Progenitor cell of endocrine pancreas (in vitro differentiated cells): ENCODE measurements at regions not wholly inside any gene's neighbourhood (a gene's known extent, or its start where the extent isn't known, plus 50 kb on each side); places are given as distances from the start of the nearest gene placed in this dataset.

Experiments
- DNase-seq: peaks from one replicate; pipeline ENCODE4 v3.0.0; 2021; ENCODE audit warnings: low spot score; ENCODE audit not compliant: unreplicated experiment
- H3K27ac Mint-ChIP-seq: 2 replicates; pipeline ENCODE4 v1.8.0; 2021; ENCODE audit warnings: mild to moderate bottlenecking, moderate library complexity, mixed read lengths
- H3K27me3 Mint-ChIP-seq: 2 replicates; pipeline ENCODE4 v1.8.0; 2021; ENCODE audit warnings: mixed read lengths
- H3K36me3 Mint-ChIP-seq: 2 replicates; pipeline ENCODE4 v1.8.0; 2022; ENCODE audit warnings: mixed read lengths; ENCODE audit not compliant: insufficient read depth
- H3K4me1 Mint-ChIP-seq: 2 replicates; pipeline ENCODE4 v1.8.0; 2021; ENCODE audit warnings: low read depth, mixed read lengths
- H3K4me3 Mint-ChIP-seq: 2 replicates; pipeline ENCODE4 v1.8.0; 2021; ENCODE audit warnings: low read depth, mild to moderate bottlenecking, moderate library complexity, mixed read lengths
- H3K9me3 Mint-ChIP-seq: 2 replicates; pipeline ENCODE4 v1.8.0; 2021; ENCODE audit warnings: low read depth, mixed read lengths
- TF ChIP-seq, protein P1 (sequence below): fragments of 200-600 bp; sonication (generic); IDR thresholded peaks from one replicate; pipeline ENCODE4 v1.5.0; 2021; ENCODE audit warnings: antibody characterized with exemption, mild to moderate bottlenecking; ENCODE audit not compliant: unreplicated experiment

DNA sequence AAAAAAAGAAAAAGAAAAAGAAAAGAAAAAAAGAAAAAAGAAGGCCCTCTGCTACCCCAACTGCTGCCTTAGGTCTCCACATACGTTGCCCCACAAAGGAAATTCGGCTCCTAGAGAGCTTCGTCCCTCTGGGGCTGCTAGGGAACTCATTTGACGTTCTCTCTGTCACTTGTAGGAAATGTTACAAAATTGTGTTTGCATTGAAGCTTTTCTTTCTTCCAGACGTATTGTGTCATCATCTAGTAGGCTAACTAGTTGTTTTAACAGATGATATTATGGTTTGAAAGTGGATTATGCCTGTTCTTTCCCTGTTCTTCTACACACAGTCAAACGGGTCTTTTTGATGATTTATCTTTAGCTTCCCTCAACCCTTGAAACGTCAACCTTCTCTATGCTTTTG, 125.3 kb downstream of the BDH1 start:
- H3K27ac Mint-ChIP-seq: no peak overlapping the region
- TF ChIP-seq, protein P1, sequence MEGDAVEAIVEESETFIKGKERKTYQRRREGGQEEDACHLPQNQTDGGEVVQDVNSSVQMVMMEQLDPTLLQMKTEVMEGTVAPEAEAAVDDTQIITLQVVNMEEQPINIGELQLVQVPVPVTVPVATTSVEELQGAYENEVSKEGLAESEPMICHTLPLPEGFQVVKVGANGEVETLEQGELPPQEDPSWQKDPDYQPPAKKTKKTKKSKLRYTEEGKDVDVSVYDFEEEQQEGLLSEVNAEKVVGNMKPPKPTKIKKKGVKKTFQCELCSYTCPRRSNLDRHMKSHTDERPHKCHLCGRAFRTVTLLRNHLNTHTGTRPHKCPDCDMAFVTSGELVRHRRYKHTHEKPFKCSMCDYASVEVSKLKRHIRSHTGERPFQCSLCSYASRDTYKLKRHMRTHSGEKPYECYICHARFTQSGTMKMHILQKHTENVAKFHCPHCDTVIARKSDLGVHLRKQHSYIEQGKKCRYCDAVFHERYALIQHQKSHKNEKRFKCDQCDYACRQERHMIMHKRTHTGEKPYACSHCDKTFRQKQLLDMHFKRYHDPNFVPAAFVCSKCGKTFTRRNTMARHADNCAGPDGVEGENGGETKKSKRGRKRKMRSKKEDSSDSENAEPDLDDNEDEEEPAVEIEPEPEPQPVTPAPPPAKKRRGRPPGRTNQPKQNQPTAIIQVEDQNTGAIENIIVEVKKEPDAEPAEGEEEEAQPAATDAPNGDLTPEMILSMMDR: no peak
- H3K4me1 Mint-ChIP-seq: peaks cover 9% of the 10 kb centered on the region
- no peak for DNase-seq
- no peak overlapping the region for H3K4me3 Mint-ChIP-seq
- H3K36me3 Mint-ChIP-seq: no peaks in the 10 kb centered on the region
- peaks cover 7% of the 10 kb centered on the region for H3K9me3 Mint-ChIP-seq
- peaks cover 59% of the 10 kb centered on the region for H3K27me3 Mint-ChIP-seq

DNA sequence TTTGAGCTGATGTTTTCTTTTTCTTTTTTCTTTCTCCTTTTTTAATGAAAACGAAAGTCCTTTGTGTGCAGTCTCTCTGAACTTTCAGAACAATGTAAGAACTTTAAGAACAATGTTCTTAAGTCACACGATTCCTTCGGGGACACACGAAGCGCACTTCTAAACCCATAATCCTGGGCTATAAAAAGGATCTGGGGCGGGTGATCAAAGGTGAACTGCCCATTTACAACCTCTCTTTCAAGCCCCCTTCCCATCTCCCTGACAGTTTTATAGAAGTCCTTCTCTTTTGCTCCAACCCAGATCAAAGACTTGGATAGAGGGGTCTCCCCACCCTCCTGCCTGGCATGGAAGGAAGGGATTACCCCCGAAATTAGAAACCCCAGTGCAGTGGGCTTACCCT, 126.8 kb downstream of the BDH1 start:
- Mint-ChIP-seq H3K27ac (no peak overlapping the region), H3K9me3 (peaks cover 5% of the 10 kb centered on the region), H3K4me3 (no peak overlapping the region), H3K4me1 (peaks cover 9% of the 10 kb centered on the region), H3K36me3 (no peaks in the 10 kb centered on the region), H3K27me3 (peaks cover 58% of the 10 kb centered on the region)
- TF ChIP-seq, protein P1: no peak
- no peak for DNase-seq

DNA sequence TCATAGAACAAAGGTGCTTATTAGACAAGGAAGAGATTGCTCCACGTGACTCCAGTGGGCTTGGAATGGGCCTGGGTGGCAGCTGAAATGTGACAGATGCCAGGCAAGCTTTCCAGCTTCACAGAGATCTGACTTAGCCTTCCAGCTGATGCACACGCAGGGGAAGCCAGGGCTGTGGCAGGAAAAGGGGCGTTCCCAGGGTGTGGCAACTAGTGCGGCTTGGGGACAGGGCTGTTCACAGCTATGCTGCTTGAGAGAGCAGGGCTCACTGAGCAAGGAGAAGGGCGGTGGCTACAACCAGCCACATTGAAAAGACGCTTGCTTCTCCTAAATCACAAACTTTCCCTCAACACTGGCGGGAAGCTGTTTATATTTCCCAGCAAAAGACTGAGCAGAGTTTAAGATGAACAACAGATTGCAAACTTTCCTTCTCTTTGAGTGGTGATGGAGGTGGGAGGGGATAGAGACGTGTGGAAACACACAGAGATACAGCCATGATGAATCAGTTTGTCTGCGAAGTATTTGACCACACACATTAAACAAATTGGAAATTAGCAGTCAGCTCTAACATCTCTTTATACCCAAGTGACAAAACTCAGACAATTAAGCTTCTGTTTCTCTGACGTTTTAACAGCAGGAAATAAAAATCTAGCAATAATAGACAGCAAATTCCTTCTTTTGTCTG, 127.5 kb downstream of the BDH1 start:
- Mint-ChIP-seq H3K27me3 (peaks cover 57% of the 10 kb centered on the region), H3K9me3 (peaks cover 4% of the 10 kb centered on the region), H3K27ac (no peak overlapping the region), H3K36me3 (no peaks in the 10 kb centered on the region), H3K4me1 (peaks cover 9% of the 10 kb centered on the region), H3K4me3 (no peak overlapping the region)
- TF ChIP-seq, protein P1: no peak
- DNase-seq: no peak

DNA sequence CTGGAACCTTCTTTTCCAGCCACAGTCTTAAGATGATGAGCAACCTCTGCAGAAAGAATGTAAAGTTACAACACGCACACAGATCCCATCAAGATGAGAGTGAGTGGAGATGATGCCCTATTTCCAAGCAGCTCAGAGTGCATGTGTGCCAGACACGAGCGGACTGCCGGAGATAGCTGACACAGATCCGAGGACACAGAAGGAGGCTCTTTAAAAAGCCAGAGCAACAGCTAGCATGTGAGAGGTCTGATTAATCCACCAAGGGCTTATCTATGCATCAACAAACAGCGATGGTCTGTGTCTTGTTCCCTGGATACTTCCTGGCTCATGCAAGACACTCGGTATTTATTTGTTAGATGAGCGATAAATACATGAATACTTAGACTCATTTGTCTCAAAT, 128.6 kb upstream of the DLG1 start:
- peaks cover 2% of the 10 kb centered on the region for H3K4me1 Mint-ChIP-seq
- no peaks in the 10 kb centered on the region for H3K9me3 Mint-ChIP-seq
- H3K36me3 Mint-ChIP-seq: no peaks in the 10 kb centered on the region
- peaks cover 57% of the 10 kb centered on the region for H3K27me3 Mint-ChIP-seq
- DNase-seq: no peak
- TF ChIP-seq, protein P1: no peak
- H3K4me3 Mint-ChIP-seq: no peak overlapping the region
- no peak overlapping the region for H3K27ac Mint-ChIP-seq

DNA sequence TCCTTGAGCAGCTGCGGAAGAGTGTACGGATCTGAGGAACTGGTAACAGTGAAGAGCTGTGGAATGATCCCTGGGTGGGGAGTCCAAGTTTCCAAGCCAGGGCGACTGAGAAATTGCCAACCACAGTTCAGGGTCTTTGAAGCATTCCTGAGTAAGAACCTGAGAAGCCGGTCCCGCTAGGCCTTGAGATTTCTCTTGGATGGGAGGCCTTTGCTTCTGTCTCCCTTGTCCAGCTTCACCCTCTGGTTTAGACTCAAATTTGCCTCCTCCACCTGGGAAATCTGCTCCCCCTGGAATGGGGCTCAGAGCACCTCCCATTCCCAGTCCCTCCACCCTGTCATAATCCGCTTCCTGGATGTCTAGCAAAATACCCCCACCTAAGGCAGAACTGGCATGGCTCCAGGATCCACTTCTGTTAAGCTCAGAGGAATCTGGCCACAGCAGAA, 127.7 kb upstream of the DLG1 start:
- TF ChIP-seq, protein P1: no peak
- Mint-ChIP-seq H3K4me1 (no peaks in the 10 kb centered on the region), H3K27ac (no peak overlapping the region), H3K9me3 (no peaks in the 10 kb centered on the region), H3K36me3 (no peaks in the 10 kb centered on the region), H3K4me3 (no peak overlapping the region), H3K27me3 (peaks cover 54% of the 10 kb centered on the region)
- no peak for DNase-seq
